H1 (cell line): ENCODE measurements at regions not wholly inside any gene's neighbourhood (a gene's known extent, or its start where the extent isn't known, plus 50 kb on each side); places are given as distances from the start of the nearest gene placed in this dataset.

Experiments used
- CTCF ChIA-PET: fragments of 300-600 bp; sonication (Branson Sonifier 250); formaldehyde crosslinking; loops from one replicate; lab custom pipeline; 2021; ENCODE audit not compliant: partially characterized antibody; lab: Charles Lee
- POLR2A ChIA-PET: fragments of 300-600 bp; sonication (Branson Sonifier 250); formaldehyde crosslinking; loops from one replicate; lab custom pipeline; 2021; ENCODE audit warnings: inconsistent platforms; ENCODE audit not compliant: partially characterized antibody; lab: Charles Lee
- DNase-seq, 2 experiments: peaks; one replicate each; pipeline versions ENCODE4 v3.0.0 to v3.0.0-alpha.2; 2010 to 2022; ENCODE audit warnings: low spot score in 2 of 2, low read depth in 1 of 2, mixed read lengths in 1 of 2
- FAIRE-seq: peaks from 2 replicates; lab custom pipeline; 2011; peaks lifted over from hg19 to GRCh38; lab: Jason Lieb, UNC
- H2AFZ ChIP-seq: 2 replicates; pipeline ENCODE4 v1.8.1; 2012; ENCODE audit warnings: low read length, inconsistent platforms
- H2AK5ac ChIP-seq: 2 replicates; pipeline ENCODE4 v1.6.1; 2013; ENCODE audit warnings: low read depth, low read length
- H2BK120ac ChIP-seq: replicated peaks from 2 replicates; pipeline ENCODE3; 2013; ENCODE audit warnings: low read depth, low read length, inconsistent platforms
- H2BK12ac ChIP-seq: 2 replicates; pipeline ENCODE4 v1.6.1; 2013; ENCODE audit warnings: low read depth, low read length
- H2BK15ac ChIP-seq: 2 replicates; pipeline ENCODE4 v1.6.1; 2013; ENCODE audit warnings: low read length
- H2BK20ac ChIP-seq: 2 replicates; pipeline ENCODE4 v1.6.1; 2013; ENCODE audit warnings: low read length
- H2BK5ac ChIP-seq: 2 replicates; pipeline ENCODE4 v1.6.1; 2013; ENCODE audit warnings: low read depth, low read length
- H3K14ac ChIP-seq: 2 replicates; pipeline ENCODE4 v1.6.1; 2013; ENCODE audit warnings: inconsistent platforms; ENCODE audit not compliant: insufficient read length
- H3K18ac ChIP-seq: 2 replicates; pipeline ENCODE4 v1.6.1; 2013; ENCODE audit warnings: low read length; ENCODE audit errors: extremely low read depth
- H3K23ac ChIP-seq: 2 replicates; pipeline ENCODE4 v1.6.1; 2013; ENCODE audit warnings: inconsistent platforms; ENCODE audit not compliant: insufficient read length
- H3K23me2 ChIP-seq: 2 replicates; pipeline ENCODE4 v1.6.1; 2013; ENCODE audit warnings: low read depth, low read length
- H3K27ac ChIP-seq: 2 replicates; pipeline ENCODE4 v1.6.1; 2011; ENCODE audit warnings: low read depth, low read length, inconsistent platforms
- H3K27me3 ChIP-seq, 4 experiments: replicated peaks in 1 of 4; 1 replicate in 1 of 4; 2 replicates in 3 of 4; pipeline versions ENCODE4 v1.6.1 to v1.8.1; 2011 to 2013; ENCODE audit warnings: low read length in 3 of 4, mild to moderate bottlenecking in 3 of 4, inconsistent platforms in 2 of 4, mixed read lengths in 2 of 4, moderate library complexity in 1 of 4; ENCODE audit not compliant: control insufficient read depth in 3 of 4, insufficient read depth in 3 of 4; ENCODE audit errors: extremely low read depth in 1 of 4
- H3K36me3 ChIP-seq, 4 experiments: 2 replicates each; pipeline versions ENCODE4 v1.6.1 to v1.8.1; 2011 to 2013; ENCODE audit warnings: mild to moderate bottlenecking in 4 of 4, low read length in 3 of 4, moderate library complexity in 2 of 4, control low read depth in 1 of 4, inconsistent platforms in 1 of 4; ENCODE audit not compliant: insufficient read depth in 4 of 4, control insufficient read depth in 2 of 4
- H3K4ac ChIP-seq: replicated peaks from 2 replicates; pipeline ENCODE3; 2013; ENCODE audit warnings: low read length, low read depth, mixed read lengths, inconsistent platforms; ENCODE audit not compliant: insufficient read length
- H3K4me1 ChIP-seq, 4 experiments: replicated peaks in 1 of 4; 1 replicate in 1 of 4; 2 replicates in 3 of 4; pipeline versions ENCODE4 v1.6.1 to v1.8.1; 2011 to 2013; ENCODE audit warnings: low read length in 3 of 4, inconsistent platforms in 2 of 4, mixed read lengths in 1 of 4; ENCODE audit not compliant: insufficient read depth in 4 of 4, control insufficient read depth in 3 of 4
- H3K4me2 ChIP-seq, 2 experiments: 2 replicates each; pipeline versions ENCODE4 v1.6.1 to v1.8.1; 2011 to 2013; ENCODE audit warnings: low read depth in 2 of 2, low read length in 2 of 2, control low read depth in 1 of 2, inconsistent platforms in 1 of 2, mild to moderate bottlenecking in 1 of 2; ENCODE audit not compliant: insufficient read depth in 1 of 2
- H3K4me3 ChIP-seq, 4 experiments: fragments of 200-600, 300-600 bp in 1 of 4; sonication (generic), shearing (Covaris generic), sonication (Bioruptor Twin) in 1 of 4; 2 replicates each; pipeline versions ENCODE4 v1.5.1 to v1.8.1; 2011 to 2016; ENCODE audit warnings: low read length in 4 of 4, low read depth in 3 of 4, control low read depth in 2 of 4, inconsistent platforms in 2 of 4, mild to moderate bottlenecking in 2 of 4, mixed read lengths in 1 of 4, moderate library complexity in 1 of 4; ENCODE audit not compliant: insufficient read depth in 2 of 4; ENCODE audit errors: extremely low read depth in 1 of 4
- H3K56ac ChIP-seq: replicated peaks from 2 replicates; pipeline ENCODE3; 2013; ENCODE audit warnings: low read depth, mild to moderate bottlenecking, mixed read lengths, low read length, inconsistent platforms; ENCODE audit not compliant: insufficient read length
- H3K79me1 ChIP-seq: 2 replicates; pipeline ENCODE4 v1.6.1; 2013; ENCODE audit warnings: low read depth, low read length, control low read depth
- H3K79me2 ChIP-seq, 2 experiments: 2 replicates each; pipeline versions ENCODE4 v1.6.1 to v1.8.1; 2012 to 2013; ENCODE audit warnings: low read length in 2 of 2, mild to moderate bottlenecking in 2 of 2, inconsistent platforms in 1 of 2; ENCODE audit not compliant: insufficient read depth in 2 of 2, control insufficient read depth in 1 of 2
- H3K9ac ChIP-seq, 4 experiments: replicated peaks in 1 of 4; 1 replicate in 1 of 4; 2 replicates in 3 of 4; pipeline versions ENCODE4 v1.6.1 to v1.8.1; 2011 to 2013; ENCODE audit warnings: low read depth in 3 of 4, low read length in 3 of 4, control low read depth in 2 of 4, mild to moderate bottlenecking in 2 of 4, moderate library complexity in 2 of 4, inconsistent platforms in 1 of 4; ENCODE audit errors: extremely low read depth in 1 of 4
- H3K9me3 ChIP-seq, 2 experiments: 2 replicates each; pipeline versions ENCODE4 v1.6.1 to v1.8.1; 2012 to 2013; ENCODE audit warnings: mild to moderate bottlenecking in 2 of 2, moderate library complexity in 2 of 2, control low read depth in 1 of 2, inconsistent platforms in 1 of 2, low read depth in 1 of 2, low read length in 1 of 2, mixed read lengths in 1 of 2; ENCODE audit not compliant: insufficient read depth in 2 of 2
- H4K20me1 ChIP-seq, 2 experiments: replicated peaks in 1 of 2; 2 replicates each; pipeline versions ENCODE3 to v1.8.1; 2011 to 2013; ENCODE audit warnings: inconsistent platforms in 2 of 2, low read length in 2 of 2, mild to moderate bottlenecking in 1 of 2; ENCODE audit not compliant: insufficient read depth in 2 of 2, control insufficient read depth in 1 of 2
- H4K5ac ChIP-seq: 2 replicates; pipeline ENCODE4 v1.6.1; 2013; ENCODE audit warnings: low read length, low read depth, mixed read lengths, inconsistent platforms; ENCODE audit not compliant: insufficient read length
- H4K8ac ChIP-seq: 2 replicates; pipeline ENCODE4 v1.8.0; 2013; ENCODE audit warnings: mild to moderate bottlenecking, moderate library complexity, low read length, inconsistent platforms; ENCODE audit not compliant: insufficient read depth; ENCODE audit errors: extremely low read depth
- H4K91ac ChIP-seq: replicated peaks from 2 replicates; pipeline ENCODE3; 2013; ENCODE audit warnings: low read length, mixed read lengths, inconsistent platforms; ENCODE audit not compliant: insufficient read length
- CBX8 ChIP-seq: fragments of 300-800, 300-1000 bp; sonication (generic); IDR thresholded peaks from 2 replicates; pipeline ENCODE4 v1.7.1; 2016; ENCODE audit warnings: low read depth, low read length, borderline replicate concordance
- CTBP2 ChIP-seq: IDR thresholded peaks from 2 replicates; pipeline ENCODE4 v1.7.0; 2011; ENCODE audit warnings: borderline replicate concordance, mild to moderate bottlenecking, moderate library complexity, mixed read lengths, low read length; ENCODE audit not compliant: insufficient read depth, insufficient read length
- EGR1 ChIP-seq: IDR thresholded peaks from 2 replicates; pipeline ENCODE4 v1.6.1; 2011; ENCODE audit warnings: low read depth, low read length, borderline replicate concordance
- FOSL1 ChIP-seq: IDR thresholded peaks from 2 replicates; pipeline ENCODE4 v1.6.1; 2011; ENCODE audit warnings: mild to moderate bottlenecking, low read depth, low read length, moderate library complexity; ENCODE audit not compliant: insufficient read depth
- KDM4A ChIP-seq: IDR thresholded peaks from one replicate; pipeline ENCODE4 v1.7.1; 2012; ENCODE audit warnings: low read depth, mild to moderate bottlenecking, moderate library complexity, low read length, inconsistent platforms; ENCODE audit not compliant: severe bottlenecking
- KDM5A ChIP-seq: fragments of 200-600 bp; IDR thresholded peaks from 2 replicates; pipeline ENCODE4 v1.7.1; 2012; ENCODE audit warnings: mild to moderate bottlenecking, low read length, inconsistent platforms, mixed read lengths
- NRF1 ChIP-seq: IDR thresholded peaks from 2 replicates; pipeline ENCODE4 v1.6.1; 2011; ENCODE audit warnings: mild to moderate bottlenecking, low read depth, low read length, improper control_type of control experiment
- POLR2AphosphoS5 ChIP-seq: IDR thresholded peaks from 2 replicates; pipeline ENCODE4 v1.6.1; 2011; ENCODE audit warnings: low read depth, low read length
- POU5F1 ChIP-seq: IDR thresholded peaks from 2 replicates; pipeline ENCODE4 v1.6.1; 2011; ENCODE audit warnings: low read depth, mild to moderate bottlenecking, low read length, moderate library complexity
- RFX5 ChIP-seq: IDR thresholded peaks from 2 replicates; pipeline ENCODE4 v1.6.1; 2011; ENCODE audit warnings: low read depth, low read length, improper control_type of control experiment, borderline replicate concordance
- RNF2 ChIP-seq: fragments of 200-900, 300-1000 bp; sonication (generic); IDR thresholded peaks from 2 replicates; pipeline ENCODE4 v1.7.1; 2016; ENCODE audit warnings: borderline replicate concordance, low read depth, mild to moderate bottlenecking, antibody characterized with exemption, low read length; ENCODE audit not compliant: poor library complexity, severe bottlenecking; ENCODE audit errors: missing control alignments
- SAP30 ChIP-seq: fragments of 300-600 bp; sonication (generic); IDR thresholded peaks from 2 replicates; pipeline ENCODE4 v1.7.1; 2012; ENCODE audit warnings: low read length, moderate library complexity, mild to moderate bottlenecking, inconsistent platforms; ENCODE audit not compliant: insufficient read depth, insufficient replicate concordance
- SP4 ChIP-seq: IDR thresholded peaks from 2 replicates; pipeline ENCODE4 v1.6.1; 2012; ENCODE audit warnings: low read length, inconsistent platforms
- SUZ12 ChIP-seq: fragments of 200-600 bp; sonication (generic); IDR thresholded peaks from 2 replicates; pipeline ENCODE4 v1.6.1; 2012; ENCODE audit warnings: mild to moderate bottlenecking, inconsistent platforms, low read length, moderate library complexity, mixed read lengths
- WGBS, 2 experiments: shearing (Covaris generic) in 1 of 2; methylation state at CpG; one replicate each; pipeline versions ENCODE4 v1.1.6 to v1.1.7; 2013 to 2015; ENCODE audit warnings: low lambda C conversion rate in 2 of 2, mixed read lengths in 2 of 2, inconsistent platforms in 1 of 2, low coverage in 1 of 2, missing lambda C conversion rate in 1 of 2; ENCODE audit not compliant: insufficient replicate concordance in 2 of 2, insufficient coverage in 1 of 2, insufficient read length in 1 of 2; ENCODE audit errors: extremely low coverage in 1 of 2, missing lambda C conversion rate in 1 of 2; 5-methylcytosine and 5-hydroxymethylcytosine counted together

DNA sequence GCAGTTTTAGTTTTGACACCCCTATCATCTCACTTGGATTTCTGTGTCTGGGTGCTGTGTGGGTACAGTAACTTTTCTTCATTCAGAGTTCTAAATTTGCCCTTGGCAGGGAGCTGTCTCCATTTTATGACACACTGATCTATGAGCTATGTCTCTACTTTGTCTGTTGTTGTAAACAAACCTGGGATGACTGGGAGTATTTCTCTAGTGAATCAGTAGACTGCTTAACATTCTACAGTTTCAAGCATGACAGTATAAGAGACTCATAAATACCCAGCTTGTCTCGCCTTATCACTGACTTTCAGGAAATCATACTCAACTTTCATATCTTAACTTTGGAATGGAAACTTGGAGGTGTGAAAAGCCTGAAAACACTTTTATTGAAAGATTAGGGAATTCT lies 212.1 kb upstream of the NUDT12 start:
- H2AK5ac ChIP-seq, result no peak overlapping the region
- TF ChIP-seq CBX8 (no peak), SUZ12 (no peak), SAP30 (no peak), KDM4A (no peak), RNF2 (no peak), POLR2AphosphoS5 (no peak), RFX5 (no peak), FOSL1 (no peak), NRF1 (no peak), CTBP2 (no peak), POU5F1 (no peak), SP4 (no peak), EGR1 (no peak), KDM5A (no peak)

More for the DNA sequence above, 212.1 kb upstream of the NUDT12 start:
- no peak overlapping the region for H2AFZ ChIP-seq
- no peaks in the 10 kb centered on the region; the same call in 1 of the 2 replicates for H3K23me2 ChIP-seq
- no peak overlapping the region for H2BK120ac ChIP-seq
- H2BK5ac ChIP-seq, result no peak overlapping the region
- H3K79me2 ChIP-seq, result no peaks in the 10 kb centered on the region
- 92% methylated on average over 1 of the region's 1 CpG; no CpG with 5 or more reads in 1 of the 2 experiments for WGBS, 2 experiments
- H2BK12ac ChIP-seq, result no peak overlapping the region
- no peaks in the 10 kb centered on the region for H4K20me1 ChIP-seq
- peaks cover 2 to 9% of the 10 kb centered on the region in 2 experiments; a peak in 2 of 4 replicates for H3K9me3 ChIP-seq
- H3K27me3 ChIP-seq, result no peaks in the 10 kb centered on the region
- no peak overlapping the region for H3K4me3 ChIP-seq
- H3K23ac ChIP-seq, result no peak overlapping the region
- H3K27ac ChIP-seq, result no peak overlapping the region
- FAIRE-seq (no peak), DNase-seq (no peak)
- H3K56ac ChIP-seq, result no peak overlapping the region
- H3K4me2 ChIP-seq, result no peak overlapping the region
- H3K36me3 ChIP-seq, result no peaks in the 10 kb centered on the region
- H3K18ac ChIP-seq, result no peak overlapping the region
- H3K79me1 ChIP-seq, result no peaks in the 10 kb centered on the region
- no peak overlapping the region for H2BK20ac ChIP-seq
- H3K9ac ChIP-seq, result no peak overlapping the region
- H2BK15ac ChIP-seq, result no peak overlapping the region
- ChIA-PET POLR2A (no interaction called here), CTCF (no interaction called here)
- no peaks in the 10 kb centered on the region for H3K4me1 ChIP-seq
- H4K91ac ChIP-seq, result no peak overlapping the region
- no peak overlapping the region for H3K4ac ChIP-seq
- no peak overlapping the region for H3K14ac ChIP-seq
- H4K8ac ChIP-seq, result no peak overlapping the region
- H4K5ac ChIP-seq, result no peak overlapping the region
